ENCODE measurements at regions not wholly inside any gene's neighbourhood (a gene's known extent, or its start where the extent isn't known, plus 50 kb on each side); places are given as distances from the start of the nearest gene placed in this dataset.
A peak's percentile ranks its signal among the peaks of the same experiment; 100 is the strongest.

DNA sequence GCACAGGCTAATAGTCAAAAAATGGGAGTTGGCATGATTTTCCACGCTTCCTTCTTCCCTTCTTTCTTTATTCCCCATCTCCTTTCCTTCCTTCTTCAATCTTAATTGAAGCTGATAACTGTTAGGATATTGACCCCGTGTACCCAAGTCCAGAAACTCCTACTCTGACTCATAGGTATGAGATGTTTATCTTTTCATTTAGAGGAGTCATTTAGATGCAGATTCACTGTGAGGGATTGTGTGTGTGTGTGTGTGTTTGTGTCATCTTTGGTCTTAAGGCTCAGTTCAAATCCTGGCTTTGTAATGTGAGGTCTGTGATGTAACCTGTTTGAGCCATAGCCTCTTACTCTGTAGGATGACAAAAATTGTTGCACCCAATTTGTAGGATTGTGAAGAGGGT is 332.0 kb upstream of the MAF start:
- TF ChIP-seq EP300 (IDR thresholded peaks at IDR 0.05) (no peak), POLR2A (IDR thresholded peaks at IDR 0.05) (no peak), POLR2AphosphoS5 (IDR thresholded peaks at IDR 0.05) (no peak)
- TF ChIP-seq, protein P1, sequence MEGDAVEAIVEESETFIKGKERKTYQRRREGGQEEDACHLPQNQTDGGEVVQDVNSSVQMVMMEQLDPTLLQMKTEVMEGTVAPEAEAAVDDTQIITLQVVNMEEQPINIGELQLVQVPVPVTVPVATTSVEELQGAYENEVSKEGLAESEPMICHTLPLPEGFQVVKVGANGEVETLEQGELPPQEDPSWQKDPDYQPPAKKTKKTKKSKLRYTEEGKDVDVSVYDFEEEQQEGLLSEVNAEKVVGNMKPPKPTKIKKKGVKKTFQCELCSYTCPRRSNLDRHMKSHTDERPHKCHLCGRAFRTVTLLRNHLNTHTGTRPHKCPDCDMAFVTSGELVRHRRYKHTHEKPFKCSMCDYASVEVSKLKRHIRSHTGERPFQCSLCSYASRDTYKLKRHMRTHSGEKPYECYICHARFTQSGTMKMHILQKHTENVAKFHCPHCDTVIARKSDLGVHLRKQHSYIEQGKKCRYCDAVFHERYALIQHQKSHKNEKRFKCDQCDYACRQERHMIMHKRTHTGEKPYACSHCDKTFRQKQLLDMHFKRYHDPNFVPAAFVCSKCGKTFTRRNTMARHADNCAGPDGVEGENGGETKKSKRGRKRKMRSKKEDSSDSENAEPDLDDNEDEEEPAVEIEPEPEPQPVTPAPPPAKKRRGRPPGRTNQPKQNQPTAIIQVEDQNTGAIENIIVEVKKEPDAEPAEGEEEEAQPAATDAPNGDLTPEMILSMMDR (IDR thresholded peaks at IDR 0.05), result no peak
- WGBS, 5 donors, result 50 to 69% (median 60%) methylated on average over 2 of the region's 2 CpGs
- no peaks in the 10 kb centered on the region for H3K27me3 ChIP-seq
- no peak overlapping the region for H3K4me3 ChIP-seq
- peaks cover 0 to 18% (median 5%) of the 10 kb centered on the region in 4 donors for H3K4me1 ChIP-seq
- H3K9me3 ChIP-seq, result no peaks in the 10 kb centered on the region
- intact Hi-C loops (cut with DNase I; ENCODE audit: low total_unique reads), result no loop called here
- H3K27ac ChIP-seq, result no peak overlapping the region
- H3K36me3 ChIP-seq, result no peaks in the 10 kb centered on the region
- no peak for DNase-seq

DNA sequence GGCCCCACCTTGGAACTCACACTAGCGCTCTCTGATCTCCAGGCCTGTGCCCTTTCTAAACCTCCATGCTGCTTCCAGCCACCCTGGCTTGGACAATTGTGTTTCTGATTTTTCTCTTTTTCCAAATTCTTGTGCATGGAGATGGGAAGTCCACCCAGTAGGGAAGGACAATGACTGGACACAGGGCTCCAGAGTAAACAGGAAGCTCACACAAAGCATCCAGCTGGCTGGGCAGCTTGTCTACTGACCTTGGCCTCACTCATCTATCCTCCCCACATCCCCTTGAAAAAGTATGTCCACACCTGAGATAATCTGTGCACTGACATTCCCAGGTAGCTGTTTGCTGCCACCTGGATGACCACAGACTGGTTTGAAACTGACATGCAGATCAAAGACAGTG is 331.2 kb upstream of the MAF start:
- H3K9me3 ChIP-seq, result no peaks in the 10 kb centered on the region
- no peaks in the 10 kb centered on the region for H3K27me3 ChIP-seq
- no peaks in the 10 kb centered on the region for H3K36me3 ChIP-seq
- DNase-seq, result no peak
- H3K27ac ChIP-seq, result no peak overlapping the region
- H3K4me1 ChIP-seq, result peaks cover 0 to 18% (median 5%) of the 10 kb centered on the region in 4 donors
- TF ChIP-seq POLR2A (IDR thresholded peaks at IDR 0.05) (no peak), POLR2AphosphoS5 (IDR thresholded peaks at IDR 0.05) (no peak), EP300 (IDR thresholded peaks at IDR 0.05) (no peak)
- TF ChIP-seq, protein P1 (IDR thresholded peaks at IDR 0.05), result no peak
- no peak overlapping the region for H3K4me3 ChIP-seq
- intact Hi-C loops (cut with DNase I; ENCODE audit: low total_unique reads), result no loop called here
- WGBS, 5 donors, result 93 to 100% (median 97%) methylated on average over 1 of the region's 1 CpG

- DNase-seq, result peak in 1 of 2 donors; percentile 62
- Histone ChIP-seq H3K4me1 (peaks cover 0 to 18% (median 5%) of the 10 kb centered on the region in 4 donors), H3K27me3 (no peaks in the 10 kb centered on the region), H3K27ac (peak overlapping the region in 4 of 5 donors; percentile 3 to 49 (median 30)), H3K36me3 (no peaks in the 10 kb centered on the region), H3K4me3 (no peak overlapping the region), H3K9me3 (no peaks in the 10 kb centered on the region)
- intact Hi-C loops (cut with DNase I; ENCODE audit: low total_unique reads), result no loop called here
- 13 to 39% (median 18%) methylated on average over 2 of the region's 2 CpGs for WGBS, 5 donors
- no peak for TF ChIP-seq EP300 (IDR thresholded peaks at IDR 0.05)
- no peak for TF ChIP-seq POLR2A (IDR thresholded peaks at IDR 0.05)
- TF ChIP-seq POLR2AphosphoS5 (IDR thresholded peaks at IDR 0.05), result no peak
- TF ChIP-seq, protein P1 (IDR thresholded peaks at IDR 0.05), result no peak
Measured at GRCh38 chr16:79929260-79929965, 328.9 kb upstream of the MAF start.

GRCh38 chr16:79928142-79928873 is 327.8 kb upstream of the MAF start:
- peak in 1 of 2 donors; percentile 58 for DNase-seq
- H3K27ac ChIP-seq, result peak overlapping the region in 2 of 5 donors; percentile 3 to 14
- TF ChIP-seq, protein P1 (IDR thresholded peaks at IDR 0.05), result no peak
- TF ChIP-seq EP300 (IDR thresholded peaks at IDR 0.05) (no peak), POLR2AphosphoS5 (IDR thresholded peaks at IDR 0.05) (no peak), POLR2A (IDR thresholded peaks at IDR 0.05) (no peak)
- no peak overlapping the region for H3K4me3 ChIP-seq
- intact Hi-C loops (cut with DNase I; ENCODE audit: low total_unique reads), result no loop called here
- no peaks in the 10 kb centered on the region for H3K36me3 ChIP-seq
- no peaks in the 10 kb centered on the region for H3K9me3 ChIP-seq
- WGBS, 5 donors, result 36 to 53% (median 44%) methylated on average over 9 of the region's 9 CpGs
- no peaks in the 10 kb centered on the region for H3K27me3 ChIP-seq
- H3K4me1 ChIP-seq, result peaks cover 0 to 18% (median 5%) of the 10 kb centered on the region in 4 donors
